ENCODE measurements at regions not wholly inside any gene's neighbourhood (a gene's known extent, or its start where the extent isn't known, plus 50 kb on each side); places are given as distances from the start of the nearest gene placed in this dataset.

DNA sequence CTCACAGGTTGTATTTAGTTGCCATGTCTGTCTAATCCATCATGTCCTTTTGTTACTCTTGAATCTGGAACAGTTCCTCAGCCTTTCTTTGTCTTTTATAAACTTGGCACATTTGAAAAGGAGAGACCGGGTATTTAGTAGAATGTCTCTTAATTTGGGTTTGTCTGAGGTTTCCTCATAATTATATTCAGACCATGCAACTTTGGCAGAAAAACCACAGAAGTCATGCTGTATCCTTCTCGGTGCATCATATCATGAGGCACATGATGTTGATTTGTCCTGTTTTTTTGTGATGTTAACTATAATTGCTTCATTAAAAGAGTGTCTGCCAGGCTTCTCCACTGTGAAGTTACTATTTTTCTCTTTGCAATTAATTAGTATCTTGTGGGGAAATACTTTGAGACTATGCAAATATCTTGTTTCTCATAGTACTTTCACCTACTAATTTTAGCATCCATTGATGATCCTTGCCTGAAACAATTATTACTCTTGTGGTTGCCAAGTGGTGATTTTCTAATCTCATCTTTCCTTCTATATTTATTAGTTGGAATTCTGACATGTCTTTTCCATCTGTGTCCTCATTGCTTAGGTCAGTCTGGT, 837.3 kb downstream of the DHX35 start:
- no peak for DNase-seq

DNA sequence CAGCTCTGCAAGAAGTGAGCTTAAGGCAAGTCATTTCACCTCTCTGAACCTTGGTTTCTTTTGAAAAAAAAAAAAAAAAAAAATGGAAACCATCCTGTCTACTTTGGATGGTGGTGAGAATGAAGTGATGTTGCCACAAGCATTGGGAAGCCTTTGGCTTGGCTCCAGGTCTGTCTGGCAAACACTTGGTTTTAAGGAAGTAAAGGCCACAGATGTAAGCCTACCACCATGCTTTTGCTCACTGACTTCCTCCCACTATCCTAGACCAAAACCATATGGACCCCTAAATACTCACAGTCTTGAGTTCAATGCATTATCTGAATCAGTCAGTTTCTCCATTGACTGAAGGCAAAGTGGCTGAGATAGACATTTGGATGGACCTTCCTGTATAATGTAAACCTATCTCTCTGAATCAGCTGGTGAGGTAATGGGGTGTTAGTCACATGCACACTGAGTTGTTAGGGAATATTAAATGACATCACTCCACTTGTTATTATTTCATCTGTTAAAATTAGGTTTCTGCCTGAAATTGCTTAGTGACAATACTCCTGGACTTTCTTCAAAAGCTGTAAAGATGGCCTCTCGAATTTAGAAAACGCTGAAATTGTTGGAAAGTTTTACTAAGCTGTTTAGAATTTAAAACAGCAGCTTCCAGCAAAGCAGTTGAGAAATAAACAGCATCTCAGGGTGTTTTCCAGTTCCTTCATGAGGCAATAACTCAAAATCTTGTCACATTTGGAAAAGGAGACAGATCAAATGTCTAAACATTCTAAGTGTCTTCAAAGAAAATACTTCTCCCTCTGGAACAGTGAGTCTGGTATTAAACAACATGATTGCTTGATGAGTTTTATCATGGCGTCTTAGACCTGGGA, 833.5 kb downstream of the DHX35 start:
- no peak for DNase-seq

DNA sequence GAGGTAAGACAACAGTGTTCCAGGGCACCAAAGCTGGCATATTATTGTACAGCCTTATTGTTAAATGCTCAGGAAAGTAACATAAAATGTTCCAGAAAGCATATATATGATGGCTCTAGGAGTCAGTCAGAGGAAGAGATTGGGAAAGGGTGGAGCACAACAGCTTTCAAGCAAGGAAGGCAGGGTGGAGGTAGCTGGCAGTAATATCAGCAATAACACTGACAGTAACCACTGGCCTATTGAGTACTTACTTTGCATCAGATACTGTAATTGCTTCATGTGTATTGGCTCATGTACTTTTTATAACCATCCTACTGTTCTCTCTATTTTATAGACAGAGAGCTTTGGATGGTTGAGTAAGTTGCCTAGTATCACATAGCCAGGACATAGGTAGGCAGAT, 830.2 kb downstream of the DHX35 start:
- no peak for DNase-seq

DNA sequence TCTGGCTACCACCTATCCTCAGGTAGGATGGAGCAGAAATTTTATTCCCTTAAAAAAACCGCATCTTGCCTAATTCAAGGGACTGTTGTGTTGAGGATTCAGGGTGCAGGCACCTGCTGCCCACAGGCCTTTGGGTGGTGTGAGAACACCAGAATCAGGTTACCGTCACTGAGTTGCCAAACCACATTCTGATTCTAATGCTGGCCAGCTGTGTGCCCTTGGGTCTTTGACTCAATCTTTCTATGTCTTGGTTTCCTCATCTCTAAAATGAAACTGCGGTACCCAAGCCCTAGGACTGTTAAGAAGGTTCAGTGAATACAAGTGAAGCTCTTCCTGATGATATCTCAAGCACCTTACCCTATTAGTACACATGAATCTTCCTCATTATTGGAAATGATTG, 827.3 kb downstream of the DHX35 start:
- DNase-seq, result no peak

DNA sequence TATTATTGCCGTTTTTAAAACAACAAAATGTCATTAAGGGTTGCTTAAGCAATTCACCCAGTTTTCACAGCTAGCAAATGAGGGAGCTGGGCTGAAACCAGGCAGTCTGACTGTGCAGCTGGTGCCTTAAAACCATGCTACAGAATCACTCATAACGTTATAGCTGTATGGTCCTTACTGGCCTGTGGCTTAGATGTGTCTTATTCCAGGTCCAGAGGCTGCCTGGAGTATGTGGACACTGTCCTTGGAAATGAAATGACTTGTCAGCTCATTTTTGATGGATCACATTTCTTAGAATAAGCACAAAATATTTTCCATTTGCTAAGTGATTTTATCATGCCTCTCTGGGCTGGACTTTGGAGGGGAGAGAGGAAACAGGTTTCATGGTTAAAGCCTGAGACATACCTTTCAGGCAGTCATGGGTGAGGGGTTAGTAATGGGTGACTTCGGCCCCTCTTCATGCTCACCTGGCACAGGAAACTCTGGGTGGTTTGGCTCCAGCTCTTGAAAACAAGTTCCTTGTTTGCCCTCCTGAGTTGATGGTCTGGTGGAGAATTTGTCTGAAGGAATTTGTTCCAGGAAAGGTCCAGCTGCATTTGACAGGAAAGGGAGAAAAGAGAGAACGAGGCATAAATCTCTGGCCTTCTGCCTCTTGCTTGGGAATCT, 823.2 kb downstream of the DHX35 start:
- no peak for DNase-seq

- no peak for DNase-seq
Measured at GRCh38 chr20:39784693-39785092, 822.5 kb downstream of the DHX35 start.

DNA sequence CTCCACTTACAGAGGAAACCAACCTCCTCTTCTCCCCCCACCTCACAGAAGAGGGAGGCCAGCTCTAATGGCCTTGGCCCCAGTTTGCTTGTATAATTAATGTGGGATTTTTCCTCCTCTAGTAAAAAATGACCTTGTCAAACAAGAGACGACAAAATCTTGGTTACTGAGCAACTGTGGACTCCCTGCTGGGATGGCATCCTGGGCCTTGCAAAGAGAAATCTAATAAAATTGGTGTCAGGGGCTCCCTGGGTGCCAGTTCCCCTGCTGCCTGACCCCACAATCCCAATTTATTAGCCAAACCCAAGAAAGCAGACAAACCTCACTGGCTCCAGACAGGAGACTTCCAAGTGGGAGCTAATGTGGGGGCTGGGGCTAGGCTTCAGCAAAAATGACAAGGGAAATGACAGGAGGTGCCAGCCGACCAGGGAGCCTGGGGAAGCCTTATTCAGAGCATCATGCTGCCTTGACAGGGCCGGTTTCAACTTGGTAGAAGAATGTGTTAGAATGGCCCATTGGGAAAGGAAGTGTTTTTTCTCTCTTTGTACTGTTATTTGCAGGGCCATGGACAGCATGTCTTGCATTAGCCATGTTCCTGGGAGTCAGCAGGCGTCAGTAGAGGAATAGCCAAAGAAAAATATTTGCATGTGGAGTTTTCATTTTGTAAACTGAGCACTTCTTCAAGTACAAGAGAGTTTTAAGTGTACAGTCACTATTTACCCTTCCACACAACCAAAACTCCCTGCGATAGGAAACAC, 816.9 kb downstream of the DHX35 start:
- DNase-seq, result peak; percentile 16

GRCh38 chr20:39778431-39778830, 816.3 kb downstream of the DHX35 start:
- no peak for DNase-seq

- DNase-seq, result no peak
Measured at GRCh38 chr20:39777610-39778009, 815.5 kb downstream of the DHX35 start.

DNA sequence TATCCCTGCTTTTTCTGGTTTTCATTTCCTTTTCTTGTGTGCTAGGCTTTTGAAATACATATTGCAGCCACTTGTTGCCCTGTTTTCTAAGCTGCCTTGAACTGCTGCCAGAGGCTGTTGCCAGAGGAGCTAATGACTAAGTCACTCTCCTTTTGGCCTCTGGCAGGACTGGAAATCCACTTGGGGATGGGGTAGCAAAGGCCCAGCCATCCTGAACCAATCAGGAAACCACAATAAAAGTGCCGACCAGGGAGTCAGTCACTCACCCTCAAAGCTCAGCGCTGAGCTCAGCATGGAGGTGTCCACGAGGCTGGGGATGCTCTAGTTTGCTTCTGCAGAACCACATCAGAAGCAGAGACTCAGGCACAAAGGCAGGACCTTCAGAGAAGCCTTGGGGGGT, 813.0 kb downstream of the DHX35 start:
- no peak for DNase-seq

GRCh38 chr20:39773380-39774000, 811.3 kb downstream of the DHX35 start:
- DNase-seq, result no peak

- DNase-seq, result no peak
Measured at GRCh38 chr20:39767352-39767751, 805.2 kb downstream of the DHX35 start.

DNA sequence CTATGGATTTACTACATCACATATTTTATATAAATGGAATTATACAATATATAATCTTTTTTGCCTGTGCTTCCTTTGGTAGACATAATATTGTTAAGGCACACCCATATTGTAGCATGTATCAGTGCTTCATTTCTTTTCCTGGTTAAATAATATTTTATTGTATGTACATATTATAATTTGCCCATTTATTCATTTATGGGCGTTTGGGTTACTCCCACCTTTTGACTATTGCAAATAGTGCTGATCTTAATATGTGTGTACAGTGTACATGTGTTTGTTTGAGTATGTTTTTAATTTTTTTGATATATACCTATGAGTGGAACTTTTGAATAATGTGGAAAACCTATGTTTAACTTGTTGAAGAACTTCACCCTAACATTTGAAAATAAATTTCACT, 804.2 kb downstream of the DHX35 start:
- DNase-seq, result no peak

- no peak for DNase-seq
Measured at GRCh38 chr20:39762716-39763115, 800.6 kb downstream of the DHX35 start.

- DNase-seq, result no peak
Measured at GRCh38 chr20:39758876-39759275, 796.7 kb downstream of the DHX35 start.

- DNase-seq, result no peak
Measured at GRCh38 chr20:39756828-39757227, 794.7 kb downstream of the DHX35 start.

GRCh38 chr20:39756369-39756768, 794.2 kb downstream of the DHX35 start:
- no peak for DNase-seq

DNA sequence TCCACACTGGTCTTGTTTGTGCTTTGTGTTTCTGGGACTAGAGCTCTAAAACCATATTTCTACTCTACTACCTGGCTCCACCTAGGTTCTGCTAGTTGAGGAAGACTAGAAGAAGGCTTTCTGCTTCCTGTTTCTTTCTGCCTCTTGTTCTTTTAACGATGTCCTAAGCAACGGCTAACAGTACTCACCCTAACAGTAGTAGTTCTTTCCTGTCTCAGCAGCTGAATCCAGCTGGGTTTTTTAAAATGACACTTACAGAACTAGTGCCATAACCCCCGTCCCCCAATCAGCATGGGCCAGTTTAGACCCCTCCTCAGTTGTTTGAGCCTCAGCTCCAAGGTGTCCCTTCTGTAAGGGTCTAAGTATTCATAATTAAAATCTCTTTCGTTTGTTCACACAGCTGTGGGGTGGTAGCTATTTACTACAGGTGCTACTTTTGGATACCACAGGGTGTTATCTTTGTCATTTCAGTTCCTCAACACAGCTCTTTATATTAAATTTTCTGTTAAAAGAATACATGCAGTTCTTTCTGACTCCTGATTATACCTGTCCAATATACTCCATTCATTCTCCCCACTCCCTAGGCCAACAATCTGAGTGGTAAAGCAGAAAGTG, 790.2 kb downstream of the DHX35 start:
- no peak for DNase-seq

GRCh38 chr20:39751557-39752137, 789.5 kb downstream of the DHX35 start:
- no peak for DNase-seq

DNA sequence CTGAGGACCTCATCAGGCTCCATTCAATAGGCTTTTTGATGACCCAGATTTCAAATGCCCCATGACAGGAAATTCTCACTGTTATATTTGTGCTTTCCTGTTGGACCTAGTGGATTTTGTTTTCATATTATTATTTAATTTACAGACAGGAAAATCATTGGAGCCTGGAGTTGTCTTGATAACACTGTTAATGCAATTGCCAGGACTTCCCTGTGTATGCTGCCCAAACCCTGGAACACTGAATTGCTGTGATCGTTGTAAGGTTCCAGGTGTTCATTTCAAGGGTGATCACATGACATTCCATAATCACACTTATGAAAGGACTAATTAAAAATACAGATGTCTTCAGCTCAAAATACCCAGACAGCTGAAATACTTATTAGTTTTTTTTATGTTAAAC, 783.2 kb downstream of the DHX35 start:
- DNase-seq, result peak; percentile 8

DNA sequence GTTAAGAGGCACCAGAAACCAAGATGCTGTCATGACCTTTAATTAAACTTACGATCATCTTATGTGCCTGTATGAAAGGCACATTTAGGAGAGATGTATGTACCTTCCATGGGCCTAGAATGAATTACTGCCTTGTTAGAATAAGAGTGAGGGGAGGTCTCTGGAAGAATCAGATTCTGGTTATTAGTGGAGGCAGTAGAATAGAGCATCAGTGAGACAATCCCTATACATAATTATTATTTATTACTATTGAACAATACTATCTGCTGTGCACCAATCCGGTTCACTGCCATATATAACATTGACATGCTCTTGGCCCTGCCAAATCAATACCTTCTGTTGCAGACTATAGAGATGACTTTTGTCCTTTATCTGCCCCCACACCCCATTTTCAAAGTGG, 776.5 kb downstream of the DHX35 start:
- no peak for DNase-seq

Data from hindlimb muscle (tissue), 1 donor.